ENCODE measurements at regions not wholly inside any gene's neighbourhood (a gene's known extent, or its start where the extent isn't known, plus 50 kb on each side); places are given as distances from the start of the nearest gene placed in this dataset.
"Not testable (repeated sequence)": the region's sequence is repeated elsewhere in the genome, so short reads cannot be mapped to it uniquely, and the experiment has no call there.

- DNase-seq (ENCODE audit: low spot score): not testable (repeated sequence)
These were observed 102.8 kb upstream of the OSBPL11 start for GRCh38 chr3:125697979-125698640.

- DNase-seq (ENCODE audit: low spot score): no peak
These were observed 120.4 kb upstream of the OSBPL11 start for GRCh38 chr3:125715651-125716050.

- DNase-seq (ENCODE audit: low spot score): not testable (repeated sequence)
These were observed 136.9 kb upstream of the OSBPL11 start for GRCh38 chr3:125732151-125732550.

- DNase-seq (ENCODE audit: low spot score): not testable (repeated sequence)
These were observed 146.9 kb upstream of the OSBPL11 start for GRCh38 chr3:125741991-125742718.

- peak; percentile 24 for DNase-seq (ENCODE audit: low spot score)
These were observed 147.5 kb upstream of the OSBPL11 start for GRCh38 chr3:125742845-125743244.

GRCh38 chr3:125757050-125757449 is 161.8 kb upstream of the OSBPL11 start:
- not testable (repeated sequence) for DNase-seq (ENCODE audit: low spot score)

GRCh38 chr3:125758641-125759130 is 163.4 kb upstream of the OSBPL11 start:
- DNase-seq (ENCODE audit: low spot score): not testable (repeated sequence)

- DNase-seq (ENCODE audit: low spot score): not testable (repeated sequence)
These were observed 167.3 kb upstream of the OSBPL11 start for GRCh38 chr3:125762601-125763000.

GRCh38 chr3:125766285-125766826 is 171.1 kb upstream of the OSBPL11 start:
- DNase-seq (ENCODE audit: low spot score): peak; percentile 54

GRCh38 chr3:125766931-125767330 is 171.6 kb upstream of the OSBPL11 start:
- DNase-seq (ENCODE audit: low spot score): not testable (repeated sequence)

GRCh38 chr3:125767641-125768040 is 172.3 kb upstream of the OSBPL11 start:
- DNase-seq (ENCODE audit: low spot score): no peak

GRCh38 chr3:125768821-125769220 is 173.5 kb upstream of the OSBPL11 start:
- DNase-seq (ENCODE audit: low spot score): not testable (repeated sequence)

- DNase-seq (ENCODE audit: low spot score): not testable (repeated sequence)
These were observed 176.2 kb upstream of the OSBPL11 start for GRCh38 chr3:125771506-125771905.

- DNase-seq (ENCODE audit: low spot score): not testable (repeated sequence)
These were observed 179.2 kb upstream of the OSBPL11 start for GRCh38 chr3:125774433-125775034.

- DNase-seq (ENCODE audit: low spot score): not testable (repeated sequence)
These were observed 179.8 kb upstream of the OSBPL11 start for GRCh38 chr3:125775106-125775505.

- DNase-seq (ENCODE audit: low spot score): not testable (repeated sequence)
These were observed 180.5 kb upstream of the OSBPL11 start for GRCh38 chr3:125775606-125776294.

GRCh38 chr3:125779276-125779675 is 184.0 kb upstream of the OSBPL11 start:
- DNase-seq (ENCODE audit: low spot score): not testable (repeated sequence)

GRCh38 chr3:125779918-125780317 is 184.6 kb upstream of the OSBPL11 start:
- not testable (repeated sequence) for DNase-seq (ENCODE audit: low spot score)

- DNase-seq (ENCODE audit: low spot score): not testable (repeated sequence)
These were observed 186.4 kb upstream of the OSBPL11 start for GRCh38 chr3:125781678-125782077.

GRCh38 chr3:125790312-125790711 is 178.7 kb upstream of the ROPN1B start:
- not testable (repeated sequence) for DNase-seq (ENCODE audit: low spot score)

GRCh38 chr3:125791021-125791420 is 178.0 kb upstream of the ROPN1B start:
- DNase-seq (ENCODE audit: low spot score): not testable (repeated sequence)

- not testable (repeated sequence) for DNase-seq (ENCODE audit: low spot score)
These were observed 159.0 kb upstream of the ROPN1B start for GRCh38 chr3:125810010-125810409.
